ENCODE measurements at regions not wholly inside any gene's neighbourhood (a gene's known extent, or its start where the extent isn't known, plus 50 kb on each side); places are given as distances from the start of the nearest gene placed in this dataset.
"Not testable (repeated sequence)": the region's sequence is repeated elsewhere in the genome, so short reads cannot be mapped to it uniquely, and the experiment has no call there.

DNA sequence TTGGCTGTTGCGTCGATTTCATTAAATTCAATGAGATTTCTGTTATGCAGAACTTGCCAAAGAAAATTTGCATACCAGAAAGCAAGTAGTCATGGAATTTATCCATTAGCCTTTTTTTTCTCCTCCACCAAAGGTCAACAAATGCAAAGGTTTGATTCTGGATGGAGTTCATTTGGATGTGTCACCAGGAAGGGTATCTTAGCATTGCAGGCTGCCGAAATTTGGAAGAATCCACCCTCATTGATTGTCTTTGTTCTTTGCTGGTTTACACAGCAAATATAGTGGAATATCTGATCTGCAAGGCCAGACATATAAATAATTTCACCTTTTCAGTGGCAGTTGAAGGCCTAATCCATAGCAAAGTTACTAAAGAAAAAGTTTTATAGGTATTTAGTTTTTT, 229.4 kb upstream of the SLC35B3 start:
- no peak for DNase-seq

DNA sequence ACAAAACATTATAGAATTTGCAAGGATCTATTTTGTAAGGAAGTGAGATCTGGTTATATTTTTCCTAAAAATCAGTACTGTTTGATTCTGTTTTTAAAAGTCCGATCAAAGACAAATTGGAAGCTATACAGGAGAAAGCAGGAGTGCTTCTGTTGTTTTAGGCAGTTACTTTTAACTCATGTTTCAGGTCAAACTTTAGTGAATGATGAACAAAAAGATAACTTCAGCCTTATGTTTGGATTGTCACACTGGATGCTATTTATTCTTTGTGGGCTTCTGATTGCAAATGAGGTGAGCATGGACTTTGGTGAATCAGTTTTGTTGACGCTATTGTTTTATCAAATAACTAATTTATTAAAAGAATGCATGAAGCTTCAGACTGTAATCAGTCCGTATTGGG, 228.7 kb upstream of the SLC35B3 start:
- no peak for DNase-seq

DNA sequence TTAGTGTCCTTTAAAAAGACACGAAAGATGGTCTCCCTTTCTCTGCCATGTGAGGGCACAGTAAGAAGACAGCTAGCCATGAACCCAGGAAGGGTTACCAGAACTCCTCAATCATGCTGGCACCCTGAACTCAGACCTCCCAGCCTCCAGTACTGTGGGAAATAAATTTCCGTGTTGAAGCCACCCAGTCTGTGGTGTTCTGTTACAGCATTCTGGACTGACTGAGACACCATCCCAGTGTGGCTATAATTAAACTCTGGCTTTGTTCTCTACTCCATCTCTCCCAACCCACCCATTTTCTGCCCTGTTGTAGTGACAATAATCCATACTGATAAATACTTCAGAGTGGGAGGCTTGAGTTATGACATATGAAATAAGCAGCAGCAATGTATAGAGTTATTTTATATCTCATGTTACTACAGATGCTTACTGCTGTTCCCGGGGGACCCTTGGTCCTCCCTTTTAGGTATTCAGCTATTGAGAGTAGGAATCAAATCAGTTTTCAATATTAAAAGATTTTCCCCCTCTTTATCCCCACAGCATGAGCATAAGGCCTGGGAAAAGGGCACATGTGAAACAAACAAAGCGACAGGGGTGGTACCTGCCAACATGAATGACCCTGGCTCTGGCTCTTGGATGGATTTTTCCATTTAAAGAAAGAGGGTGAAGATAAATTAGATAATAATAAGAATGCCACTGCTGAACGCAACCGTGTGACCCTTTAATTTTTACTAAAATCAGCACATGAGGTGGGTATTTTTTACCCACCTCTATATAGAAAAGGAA, 224.3 kb upstream of the SLC35B3 start:
- no peak for DNase-seq

DNA sequence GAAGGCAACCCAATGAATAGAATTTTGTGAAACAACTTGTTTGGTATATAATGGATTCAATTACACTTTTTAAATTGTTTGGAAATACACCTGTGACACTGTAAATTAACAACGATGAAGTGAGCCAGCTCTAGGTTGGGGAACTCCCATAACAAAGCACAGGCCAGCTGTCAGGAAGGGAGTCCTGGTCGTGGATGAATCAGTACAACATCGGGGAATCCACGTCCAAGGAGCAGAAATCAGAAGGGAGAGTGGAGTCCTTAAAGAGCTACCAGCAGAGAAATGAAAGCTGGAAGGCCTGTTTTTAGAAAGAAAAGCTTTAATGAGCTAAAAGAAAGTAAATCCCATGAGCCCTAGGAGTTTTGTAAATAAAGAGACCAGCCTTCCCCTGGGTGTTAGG, 223.1 kb upstream of the SLC35B3 start:
- no peak for DNase-seq

DNA sequence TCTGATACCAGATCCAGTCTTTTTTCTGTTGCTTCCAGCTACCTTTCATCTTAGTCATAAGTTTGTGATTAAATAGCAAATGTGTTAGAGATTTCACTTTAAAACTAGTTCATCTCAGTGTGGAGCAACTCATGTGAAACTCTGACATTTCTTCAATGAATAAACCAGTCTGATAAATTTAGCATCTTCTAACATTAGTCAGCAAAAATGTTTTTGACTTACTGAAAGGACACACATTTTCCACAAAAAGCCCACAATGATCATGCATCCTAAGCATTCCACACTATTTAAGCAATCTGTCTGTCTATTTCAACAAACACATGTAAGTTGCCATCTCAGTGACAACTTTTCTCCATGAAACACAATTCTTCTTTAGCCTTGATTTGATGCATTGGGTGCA, 222.2 kb upstream of the SLC35B3 start:
- no peak for DNase-seq

DNA sequence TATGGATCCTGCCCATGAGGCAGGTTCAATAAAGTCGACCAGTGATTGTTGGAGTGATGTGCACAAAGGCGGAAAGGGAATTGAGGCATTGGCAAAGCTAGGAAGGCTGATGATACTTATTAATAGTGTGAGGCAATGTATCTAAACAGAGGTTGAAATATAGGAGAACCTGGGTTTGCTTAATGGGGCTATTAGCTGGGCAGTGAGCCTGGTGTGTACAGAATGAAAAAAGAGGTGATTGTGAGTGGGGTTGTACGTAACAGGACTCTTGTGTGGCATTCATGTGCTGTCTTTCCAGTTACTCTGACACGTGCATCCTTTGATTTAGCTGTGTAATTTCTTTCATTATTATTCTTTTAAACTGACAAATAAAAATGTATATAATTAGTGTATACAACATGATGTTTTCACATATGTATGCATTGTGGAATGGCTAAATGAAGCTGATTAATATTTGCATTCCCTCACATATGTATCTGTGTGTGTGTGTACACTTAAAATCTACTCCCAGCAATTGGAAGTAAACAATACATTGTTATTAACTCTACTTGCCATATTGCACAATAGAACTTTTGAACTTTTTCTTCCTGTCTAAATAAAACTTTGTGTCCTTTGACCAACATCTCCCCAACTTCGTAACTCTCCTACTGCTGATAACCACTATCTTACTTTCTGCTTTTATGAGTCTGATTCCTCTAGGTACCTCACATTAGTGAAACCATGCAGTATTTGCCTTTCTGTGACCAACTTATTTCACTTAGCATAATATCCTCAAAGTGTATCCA, 220.5 kb upstream of the SLC35B3 start:
- no peak for DNase-seq

DNA sequence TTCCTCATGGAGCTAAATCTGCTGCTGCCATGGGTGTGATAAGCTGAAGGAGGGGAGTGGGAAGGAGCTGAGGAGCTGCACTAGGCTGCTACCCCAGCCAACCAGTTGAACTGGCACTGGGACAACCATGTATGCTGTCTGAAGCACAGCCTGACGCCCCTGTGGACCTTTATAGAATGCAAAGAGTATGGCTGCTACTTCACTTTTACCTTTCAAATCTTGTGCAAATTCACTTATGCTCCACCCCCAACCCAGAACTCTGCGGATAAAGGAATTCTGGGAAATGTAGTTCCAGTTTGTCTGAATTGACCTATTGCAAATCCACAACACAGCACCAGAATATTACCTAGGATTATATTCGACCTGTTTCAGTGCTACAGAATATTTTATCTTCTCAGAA, 217.4 kb upstream of the SLC35B3 start:
- no peak for DNase-seq

DNA sequence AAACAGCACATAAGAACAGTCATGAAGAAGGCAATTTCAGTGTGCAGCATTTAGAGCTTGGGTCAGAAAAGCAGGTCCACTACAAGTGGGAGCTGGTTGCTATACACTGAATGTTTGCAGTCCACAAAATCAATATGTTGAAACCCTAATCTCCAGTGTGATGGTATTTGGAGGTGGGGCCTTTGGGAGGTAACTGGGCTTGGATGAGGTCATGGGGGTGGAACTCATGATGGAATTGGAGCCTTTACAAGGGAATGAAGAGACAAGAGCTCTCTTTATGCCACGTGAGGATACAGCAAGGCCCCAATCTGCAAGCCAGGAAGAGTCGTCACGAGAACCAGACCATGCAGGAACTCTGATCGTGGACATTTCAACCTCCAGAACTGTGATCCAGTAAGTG, 216.7 kb upstream of the SLC35B3 start:
- no peak for DNase-seq

DNA sequence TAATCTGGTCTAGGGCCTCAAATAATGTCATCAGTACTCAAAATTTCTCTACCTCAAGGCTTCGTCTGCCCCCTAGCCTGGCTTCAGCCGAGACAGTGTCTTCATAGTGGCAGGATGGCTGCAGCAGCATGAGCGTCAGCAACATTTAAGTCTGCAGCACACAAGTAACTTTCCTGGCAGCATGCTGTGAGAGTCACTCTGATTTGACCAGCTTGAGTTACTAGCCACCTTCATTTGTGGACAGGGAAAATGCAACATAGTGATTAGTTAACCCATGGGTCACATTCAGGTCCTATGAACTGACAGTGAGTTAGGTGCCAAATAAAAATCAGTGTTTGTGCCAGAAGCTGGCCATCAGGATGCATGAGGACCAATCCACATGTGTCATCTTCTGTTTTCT, 209.9 kb upstream of the SLC35B3 start:
- DNase-seq: no peak

DNA sequence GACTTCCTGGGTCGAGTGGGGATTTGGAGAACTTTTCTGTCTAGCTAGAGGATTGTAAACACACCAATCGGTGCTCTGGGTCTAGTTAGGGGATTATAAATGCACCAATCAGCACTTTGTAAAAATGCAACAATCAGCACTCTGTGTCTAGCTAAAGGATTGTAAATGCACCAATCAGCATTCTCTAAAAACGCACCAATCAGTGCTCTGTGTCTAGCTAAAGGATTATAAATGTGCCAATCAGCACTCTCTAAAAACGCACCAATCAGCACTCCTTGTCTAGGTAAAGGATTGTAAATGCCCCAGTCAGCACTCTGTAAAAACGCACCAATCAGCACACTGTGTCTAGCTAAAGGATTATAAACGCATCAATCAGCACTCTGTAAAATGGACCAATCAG, 209.0 kb upstream of the SLC35B3 start:
- no peak for DNase-seq

DNA sequence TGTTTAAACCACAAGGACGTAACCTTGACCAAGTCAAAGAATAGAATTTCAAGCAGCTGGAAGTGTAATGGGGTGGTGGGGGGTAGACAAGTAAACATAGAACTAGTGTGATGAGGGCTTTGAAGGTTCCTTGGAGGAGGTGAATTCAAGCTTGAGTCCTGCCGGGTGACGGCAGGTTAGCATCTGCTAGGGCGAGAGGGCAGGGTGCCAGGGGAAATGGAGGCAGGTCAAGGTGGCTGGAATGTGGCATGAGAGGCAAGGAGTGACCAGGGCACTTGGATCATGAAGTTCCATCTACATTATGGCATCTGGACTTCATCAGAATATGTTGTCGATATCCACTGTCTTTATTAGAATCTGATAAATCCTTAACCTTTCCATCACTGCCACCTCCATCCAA, 207.5 kb upstream of the SLC35B3 start:
- DNase-seq: no peak

DNA sequence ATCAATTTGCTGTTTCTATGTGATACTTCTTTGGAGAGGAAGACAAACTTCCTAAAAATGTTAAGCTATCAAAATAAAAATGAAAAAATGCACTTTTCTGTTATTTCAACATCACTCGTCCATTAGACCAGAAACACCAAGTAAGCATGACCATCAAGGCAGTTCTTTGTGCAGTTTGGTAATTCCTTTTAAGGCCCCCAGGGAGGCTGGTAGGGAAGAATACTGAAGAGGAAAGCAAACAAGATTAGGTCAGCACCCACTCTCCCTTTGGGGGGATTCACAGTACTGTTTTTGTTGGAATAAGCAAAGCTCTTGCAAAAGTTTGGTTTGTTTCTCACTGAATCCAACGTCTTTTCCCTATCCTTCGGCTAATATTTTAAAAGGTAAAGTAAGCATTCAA, 206.8 kb upstream of the SLC35B3 start:
- no peak for DNase-seq

DNA sequence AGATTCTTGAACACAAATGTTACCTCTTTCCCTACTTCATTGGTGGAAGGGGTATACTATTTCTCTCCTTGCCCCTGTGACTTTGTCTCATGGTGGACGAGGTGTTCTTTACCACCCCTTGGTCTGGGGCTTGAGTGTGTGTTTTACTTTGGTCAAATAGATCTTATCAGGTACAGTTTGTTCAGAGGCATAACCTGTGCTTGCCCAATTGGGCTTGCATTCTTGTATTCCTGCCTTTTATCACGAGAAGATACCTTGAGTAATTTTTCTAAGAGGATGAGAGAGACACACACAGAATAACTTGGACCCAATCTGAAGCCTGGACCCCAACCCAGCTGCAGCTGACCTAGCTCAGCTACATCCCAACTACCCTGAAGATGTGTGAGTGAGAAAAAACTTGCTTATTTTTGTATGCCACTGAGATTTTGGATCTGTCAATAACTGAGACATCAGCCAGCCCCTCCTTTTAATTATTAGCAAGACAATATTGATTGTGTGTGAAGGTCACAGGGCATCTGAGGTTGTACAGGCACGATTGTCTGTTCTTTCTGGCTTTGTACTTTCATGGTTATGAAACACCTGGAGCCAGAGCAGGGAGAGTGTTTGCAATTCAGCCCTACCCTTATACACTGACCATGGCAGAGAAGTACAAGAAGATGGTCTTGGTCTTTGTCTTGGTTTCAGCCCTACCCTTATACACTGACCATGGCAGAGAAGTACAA, 204.7 kb upstream of the SLC35B3 start:
- no peak for DNase-seq

DNA sequence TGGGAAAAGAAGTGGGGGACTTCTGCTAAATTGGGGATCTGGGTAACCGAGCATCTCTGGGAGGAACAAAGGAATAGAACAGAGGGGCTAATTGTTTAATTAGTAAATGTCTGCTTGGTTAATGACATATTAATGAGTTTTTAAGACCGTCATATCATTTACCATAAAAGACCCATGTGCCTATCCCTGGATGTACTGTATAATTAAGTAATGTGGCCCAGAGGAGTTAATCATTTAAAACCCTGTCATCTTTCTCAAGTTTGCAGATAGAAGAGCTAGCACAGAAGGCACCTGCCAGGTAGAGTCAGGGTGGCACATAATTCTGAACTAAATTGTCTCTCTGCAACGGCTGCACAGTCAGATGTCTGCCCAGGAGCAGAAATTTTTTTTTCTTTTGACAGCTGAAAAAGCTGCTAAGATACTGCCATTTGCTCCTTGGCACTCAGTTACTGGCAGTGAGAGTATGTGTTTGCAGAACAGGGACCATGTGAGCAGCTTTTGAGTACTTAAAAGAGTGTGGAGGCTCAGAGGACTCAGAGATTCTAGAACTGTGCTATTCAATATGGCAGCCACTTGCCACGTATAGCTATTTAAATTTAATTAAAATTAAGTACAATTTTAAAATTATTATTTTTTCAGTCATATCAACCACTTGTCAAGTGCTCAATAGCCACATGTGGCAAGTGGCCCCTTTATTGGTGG, 202.7 kb upstream of the SLC35B3 start:
- no peak for DNase-seq

DNA sequence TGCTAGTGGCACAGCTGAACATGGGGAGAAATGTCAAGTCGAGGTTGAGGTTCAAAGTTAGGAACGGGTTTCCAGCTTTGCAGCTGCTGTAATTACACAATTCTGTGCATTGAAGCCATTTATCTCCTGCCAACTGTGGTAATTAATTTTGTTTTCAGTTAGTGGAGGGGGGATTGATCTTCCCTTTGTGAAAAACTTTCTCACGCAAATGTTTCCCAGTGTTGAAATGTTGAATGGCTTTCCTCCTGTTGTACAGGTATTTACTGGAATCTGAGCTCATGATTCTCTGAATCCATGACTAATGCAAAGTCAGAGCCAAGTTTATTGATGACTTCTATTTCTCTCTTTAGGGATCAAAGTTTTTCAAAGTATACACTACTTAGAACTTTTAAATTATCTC, 198.4 kb upstream of the SLC35B3 start:
- DNase-seq: no peak

DNA sequence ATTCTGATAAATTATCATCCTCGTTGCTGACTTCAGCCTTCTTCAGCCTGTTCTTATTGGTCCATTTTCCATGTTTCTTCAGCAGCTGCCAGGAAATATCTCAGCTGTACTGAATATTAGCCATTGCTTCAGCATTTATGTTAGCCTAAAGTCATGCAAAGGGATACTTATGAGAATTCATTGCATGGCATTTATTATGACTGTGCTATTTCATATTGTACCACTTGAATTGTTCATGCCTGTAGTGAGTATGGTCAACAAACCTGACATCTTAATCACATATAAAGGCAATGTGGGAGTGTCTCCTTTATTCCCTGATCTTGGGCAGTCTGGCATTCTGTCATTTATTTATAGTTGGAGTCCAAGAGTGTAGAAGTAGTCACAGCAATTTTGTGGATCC, 193.4 kb upstream of the SLC35B3 start:
- no peak for DNase-seq

DNA sequence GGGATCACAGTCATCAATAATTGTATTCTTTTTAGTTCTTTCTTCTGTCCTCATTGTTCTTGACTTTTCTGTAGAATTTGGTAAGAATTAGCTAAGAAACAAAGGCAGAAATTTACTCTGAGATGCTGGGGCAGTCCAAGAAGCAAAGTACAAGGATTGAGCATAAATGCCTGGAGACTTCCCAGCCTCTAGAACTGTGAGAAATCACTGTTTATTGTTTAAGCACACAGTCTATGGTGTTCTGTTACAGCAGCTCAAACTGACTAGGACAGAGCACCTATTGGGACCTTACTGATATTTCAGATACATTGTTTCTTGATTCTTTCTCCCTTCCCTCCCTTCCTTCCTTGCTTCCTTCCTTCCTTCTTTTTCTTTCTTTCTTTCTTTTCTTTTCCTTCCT, 192.7 kb upstream of the SLC35B3 start:
- no peak for DNase-seq

DNA sequence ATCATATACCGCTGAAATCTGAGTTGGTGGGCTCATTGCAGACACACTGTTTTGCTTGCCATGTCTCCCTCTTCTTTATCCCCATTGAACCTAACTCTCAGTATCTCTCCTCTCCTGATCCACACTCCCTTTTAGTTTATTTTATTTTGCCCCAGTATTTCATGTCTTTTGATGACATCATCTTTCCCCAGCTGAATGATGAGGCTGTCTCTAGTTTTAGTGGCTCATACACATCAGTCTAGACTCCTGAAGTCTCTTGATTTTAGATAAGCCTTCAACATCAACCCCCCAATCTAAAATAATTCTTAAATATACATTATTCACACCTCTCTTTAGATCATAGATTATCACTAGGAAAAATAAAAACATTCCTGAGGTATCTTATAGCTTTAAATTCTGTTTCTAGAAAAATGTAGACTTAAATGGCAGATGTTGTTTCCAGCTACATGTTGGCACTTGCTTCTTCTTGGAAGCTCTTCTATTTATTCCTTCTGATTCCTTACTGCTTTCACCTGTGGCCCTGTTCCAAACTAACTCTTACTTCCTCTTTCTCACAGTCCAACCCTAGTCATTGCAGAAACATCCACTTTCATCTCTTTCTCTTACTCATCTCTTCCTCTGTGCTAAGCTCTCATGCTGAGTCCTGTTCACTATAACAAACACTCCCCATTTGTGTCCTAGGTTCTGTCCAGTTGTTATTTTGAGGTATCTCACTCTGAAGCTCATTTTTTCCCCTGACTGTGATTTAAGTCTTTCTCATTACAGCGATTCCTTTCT, 191.9 kb upstream of the SLC35B3 start:
- no peak for DNase-seq

DNA sequence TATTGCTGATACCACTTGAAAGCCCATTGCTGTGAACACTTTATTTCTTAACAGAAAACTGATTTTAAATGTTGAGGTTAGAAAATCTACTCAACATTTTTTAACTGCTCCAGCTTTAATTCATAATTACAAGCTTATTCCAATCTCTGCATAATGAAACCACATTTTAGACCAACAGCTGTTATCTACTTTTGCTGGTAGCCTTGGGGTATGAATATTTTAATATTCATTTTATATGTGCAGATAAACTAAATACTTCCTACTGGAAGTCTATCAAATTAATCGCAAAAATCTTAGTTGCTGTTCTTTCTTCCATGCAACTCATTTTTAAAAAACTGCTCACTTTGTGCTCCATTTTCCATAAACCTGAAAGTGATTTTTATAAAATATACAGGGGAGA, 189.3 kb upstream of the SLC35B3 start:
- no peak for DNase-seq

DNA sequence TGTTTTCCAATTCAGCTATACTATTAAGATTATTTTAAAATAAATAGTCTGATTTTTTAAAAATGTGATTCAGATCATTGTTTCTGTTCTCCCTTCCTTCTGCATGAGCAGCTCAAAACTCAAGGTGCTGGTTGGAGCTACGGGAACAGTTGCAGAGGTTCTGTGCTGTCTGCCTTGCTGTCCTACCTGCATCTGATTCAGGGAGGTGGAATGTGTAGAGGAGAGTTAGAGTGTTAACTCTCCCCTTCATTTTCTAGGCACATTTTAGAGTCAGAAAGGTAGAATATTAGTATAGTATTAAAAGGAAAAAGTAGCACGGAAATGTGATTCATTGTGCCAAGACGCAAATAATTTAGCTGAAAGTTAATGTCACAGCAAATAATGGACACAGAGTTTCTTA, 188.1 kb upstream of the SLC35B3 start:
- no peak for DNase-seq

DNA sequence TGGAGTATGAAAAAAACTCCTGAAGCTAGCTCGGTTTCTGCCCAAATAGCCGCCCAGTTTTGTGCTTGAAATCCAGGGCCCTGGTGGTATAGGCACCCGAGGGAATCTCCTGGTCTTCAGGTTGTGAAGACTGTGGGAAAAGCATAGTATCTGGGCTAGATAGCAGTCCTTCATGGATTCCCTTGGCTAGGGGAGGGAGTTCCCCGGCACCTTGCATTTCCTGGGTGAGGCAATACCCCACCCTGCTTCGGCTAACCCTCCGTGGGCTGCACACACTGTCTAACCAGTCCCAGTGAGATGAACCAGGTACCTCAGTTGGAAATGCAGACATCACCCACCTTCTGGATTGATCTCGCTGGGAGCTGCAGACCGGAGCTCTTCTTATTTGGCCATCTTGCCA, 184.5 kb upstream of the SLC35B3 start:
- DNase-seq: no peak

DNA sequence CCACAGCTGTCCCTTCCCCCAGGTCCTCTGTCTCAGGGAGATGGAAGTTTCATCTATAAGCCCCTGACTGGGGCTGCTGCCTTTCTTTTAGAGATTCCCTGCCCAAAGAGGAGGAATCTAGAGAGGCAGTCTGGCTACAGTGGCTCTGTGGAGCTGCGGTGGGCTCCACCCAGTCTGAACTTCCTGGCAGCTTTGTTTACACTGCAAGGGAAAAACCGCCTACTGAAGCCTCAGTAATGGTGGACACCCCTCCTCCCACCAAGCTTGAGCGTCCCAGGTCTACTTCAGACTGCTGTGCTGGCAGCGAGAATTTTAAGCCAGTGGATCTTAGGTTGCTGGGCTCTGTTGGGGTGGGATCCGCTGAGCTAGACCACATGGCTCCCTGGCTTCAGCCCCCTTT, 184.1 kb upstream of the SLC35B3 start:
- DNase-seq: not testable (repeated sequence)

DNA sequence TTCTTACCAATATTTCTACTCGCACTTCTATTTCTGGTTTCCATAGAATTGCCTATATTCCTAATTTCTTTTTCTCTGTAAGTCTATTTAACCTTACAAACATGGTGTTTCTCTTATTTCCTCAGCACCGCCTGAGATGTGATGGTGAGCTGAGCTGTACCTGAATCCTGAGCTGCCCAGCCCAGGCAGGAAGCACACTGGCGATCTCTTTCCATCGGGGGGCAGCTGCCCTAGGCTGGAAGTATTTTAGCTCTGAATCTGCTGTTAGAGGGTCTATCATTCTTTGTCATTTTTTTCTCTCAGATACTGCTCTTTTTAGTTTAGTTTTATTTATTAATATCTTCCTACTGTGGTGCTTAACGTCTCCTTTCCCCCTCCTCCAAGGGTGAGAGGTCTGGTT, 173.4 kb upstream of the SLC35B3 start:
- DNase-seq: no peak
